Amygdala (tissue), 56 donors: ENCODE measurements at regions not wholly inside any gene's neighbourhood (a gene's known extent, or its start where the extent isn't known, plus 50 kb on each side); places are given as distances from the start of the nearest gene placed in this dataset.

Experiments
- DNase-seq, 56 donors: peaks; one replicate each; lab custom pipeline; 2025; lab: John Stamatoyannopoulos, UW

DNA sequence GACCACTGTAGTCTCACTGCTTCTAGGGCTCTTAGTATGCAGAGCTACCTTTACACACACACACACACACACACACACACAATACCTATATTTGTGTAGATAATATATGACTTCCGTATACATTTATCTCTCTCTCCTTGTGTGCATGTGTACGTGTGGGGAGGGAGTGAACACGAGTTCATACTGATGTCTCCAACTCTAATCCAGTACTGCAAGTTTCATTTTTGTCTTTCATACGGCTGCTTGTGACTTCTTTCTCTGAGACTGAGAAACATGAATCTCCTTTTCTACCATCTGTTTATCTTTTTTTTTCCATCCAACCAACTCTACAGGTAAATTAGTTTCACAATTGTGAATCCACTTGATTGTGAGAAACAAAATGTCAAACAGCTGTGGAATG lies 1229.5 kb upstream of the AGA start:
- DNase-seq, result no peak

DNA sequence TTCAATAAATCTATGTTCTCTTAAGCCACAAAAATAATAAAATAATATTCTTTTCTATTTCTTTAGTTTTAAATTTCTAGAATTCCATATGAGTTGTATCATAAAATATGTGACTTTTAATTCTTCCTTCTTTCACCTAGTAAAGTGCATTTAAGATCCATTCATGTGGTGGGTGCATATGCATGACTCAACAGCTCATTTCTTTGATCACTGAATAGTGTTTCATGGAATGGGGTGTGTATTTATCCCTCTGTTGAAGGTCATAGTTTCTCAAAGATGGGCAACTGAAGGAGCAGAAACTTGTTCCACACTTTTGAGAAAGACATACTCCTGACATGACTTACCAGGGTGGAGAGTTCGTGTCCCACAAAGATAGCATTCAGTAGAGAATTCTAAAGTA lies 1230.3 kb upstream of the AGA start:
- no peak for DNase-seq

DNA sequence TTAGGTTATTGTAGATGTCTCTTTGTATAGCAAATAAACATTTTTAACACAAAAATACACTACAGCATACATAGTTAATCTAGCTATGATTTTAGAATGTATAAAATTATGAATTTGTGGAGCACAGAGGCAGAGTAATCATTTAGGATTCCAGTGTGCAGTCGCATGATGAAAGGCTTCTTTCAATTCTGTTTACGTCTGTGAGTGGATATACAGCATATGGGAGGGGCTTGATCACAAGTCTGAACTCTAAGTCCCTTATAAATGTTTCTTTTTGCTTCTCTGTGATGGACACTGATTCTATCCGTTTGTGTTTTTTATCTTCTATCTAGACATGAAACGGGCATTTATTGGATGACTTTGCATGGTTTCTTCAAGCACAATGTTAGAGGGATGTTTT lies 1239.6 kb upstream of the AGA start:
- DNase-seq, result no peak

DNA sequence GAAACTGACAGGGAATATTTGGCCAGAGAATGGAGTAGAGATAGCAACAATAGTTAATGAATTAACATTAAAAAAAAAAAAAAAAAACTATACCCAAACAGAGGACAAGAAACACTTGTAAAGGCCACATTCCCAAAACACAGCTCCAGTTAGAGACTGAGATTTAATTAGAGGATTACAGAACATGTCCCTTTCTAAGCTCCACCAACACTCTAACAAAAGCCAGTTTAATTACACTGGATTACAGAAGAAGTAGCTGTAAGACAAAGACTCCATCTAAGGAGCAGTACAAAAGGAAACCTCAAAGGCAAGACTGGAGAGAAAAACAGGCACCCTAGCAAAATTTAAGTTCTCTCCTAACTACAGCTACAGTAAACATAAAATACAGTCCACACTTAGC lies 1247.7 kb upstream of the AGA start:
- DNase-seq, result no peak

DNA sequence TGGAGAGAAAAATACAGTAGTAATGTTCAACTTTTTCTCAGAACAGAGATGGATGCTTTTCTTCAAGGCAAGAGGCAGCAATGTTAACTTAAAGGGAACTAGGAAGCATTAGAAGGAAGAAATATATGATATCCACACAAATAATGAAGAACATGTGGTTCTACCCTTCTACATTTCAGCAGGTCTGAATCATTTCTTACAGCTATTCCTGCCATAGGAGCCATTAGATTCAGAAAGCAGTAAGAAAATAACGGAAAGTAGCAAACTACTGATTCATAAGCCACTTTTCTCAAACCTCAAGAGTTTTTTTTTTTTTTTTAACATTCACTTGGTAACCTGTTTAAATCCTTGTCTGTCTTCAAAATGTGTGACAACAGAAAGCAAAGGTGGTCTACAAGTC lies 1251.6 kb upstream of the AGA start:
- DNase-seq, result no peak

DNA sequence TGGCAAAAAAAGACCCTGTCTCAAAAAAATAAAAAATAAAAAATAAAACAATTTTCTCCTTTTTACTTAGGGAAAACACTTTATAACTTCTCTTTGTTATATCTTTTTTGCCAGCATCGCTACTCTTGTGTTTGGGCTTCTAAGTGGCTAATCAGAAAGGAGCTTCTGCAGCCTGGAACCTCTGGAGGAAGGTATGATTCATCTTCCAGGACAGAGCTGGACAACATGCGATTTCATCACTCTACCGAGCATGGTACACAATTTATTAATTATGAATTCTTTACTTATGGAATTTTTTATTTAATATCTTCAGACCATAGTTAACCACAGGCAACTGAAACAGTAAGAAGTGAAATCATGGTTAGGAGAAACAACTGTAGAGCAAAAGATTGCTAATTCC lies 1254.3 kb upstream of the AGA start:
- no peak for DNase-seq

DNA sequence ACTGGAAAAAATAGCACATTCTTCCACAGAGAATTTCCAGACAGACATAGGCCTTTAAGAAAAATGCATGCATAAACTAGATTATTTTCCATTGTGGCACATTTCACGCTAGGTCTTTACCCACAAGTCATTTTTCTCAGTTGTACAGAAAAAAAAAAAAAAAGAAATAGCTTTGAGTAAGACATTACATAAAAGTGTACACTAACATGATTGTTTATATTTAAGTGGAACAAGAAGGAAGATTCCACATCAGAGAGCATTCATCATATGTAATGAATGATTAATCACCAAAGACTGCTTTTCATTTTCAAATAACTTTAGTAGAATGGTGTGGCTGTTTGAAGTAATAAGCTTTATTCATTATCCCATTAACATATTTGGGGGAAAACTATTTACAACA lies 1270.2 kb upstream of the AGA start:
- no peak for DNase-seq

DNA sequence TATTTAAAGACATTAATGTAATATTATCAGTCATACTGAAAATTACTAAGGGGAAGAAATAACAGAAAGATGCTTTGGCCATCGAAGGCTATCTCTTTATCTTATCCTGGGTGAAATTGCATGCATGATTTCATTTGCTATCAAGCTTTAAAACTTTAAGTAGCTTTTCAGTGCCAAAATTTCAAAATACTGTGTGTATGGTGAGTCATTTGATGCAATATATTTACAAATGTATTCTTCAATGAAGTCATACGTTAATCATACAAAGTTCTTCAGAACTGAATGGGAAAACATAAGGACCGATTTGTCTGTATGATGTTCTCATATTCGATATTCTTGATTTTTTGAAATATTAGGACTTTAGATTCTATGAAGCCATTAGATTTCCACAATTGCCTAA lies 1295.8 kb upstream of the AGA start:
- DNase-seq, result no peak

DNA sequence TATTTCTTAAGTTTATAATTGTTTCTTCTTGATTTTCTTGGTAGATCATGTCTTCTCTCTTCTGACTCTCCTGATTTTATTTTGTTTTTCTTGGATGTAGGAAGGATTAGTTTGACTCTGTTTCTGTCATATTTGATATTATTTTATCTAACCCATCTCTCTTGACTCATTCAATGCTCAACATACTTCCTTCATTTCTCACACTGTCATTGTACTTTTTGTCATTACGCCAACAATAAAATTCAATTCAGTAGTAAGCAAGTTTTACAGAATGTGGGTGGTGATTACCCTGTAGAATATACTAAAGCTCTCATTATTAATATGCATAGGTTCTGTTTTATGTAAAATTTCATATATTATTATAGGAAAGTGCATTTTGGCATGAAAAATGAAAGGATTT lies 1303.0 kb upstream of the AGA start:
- DNase-seq, result no peak

DNA sequence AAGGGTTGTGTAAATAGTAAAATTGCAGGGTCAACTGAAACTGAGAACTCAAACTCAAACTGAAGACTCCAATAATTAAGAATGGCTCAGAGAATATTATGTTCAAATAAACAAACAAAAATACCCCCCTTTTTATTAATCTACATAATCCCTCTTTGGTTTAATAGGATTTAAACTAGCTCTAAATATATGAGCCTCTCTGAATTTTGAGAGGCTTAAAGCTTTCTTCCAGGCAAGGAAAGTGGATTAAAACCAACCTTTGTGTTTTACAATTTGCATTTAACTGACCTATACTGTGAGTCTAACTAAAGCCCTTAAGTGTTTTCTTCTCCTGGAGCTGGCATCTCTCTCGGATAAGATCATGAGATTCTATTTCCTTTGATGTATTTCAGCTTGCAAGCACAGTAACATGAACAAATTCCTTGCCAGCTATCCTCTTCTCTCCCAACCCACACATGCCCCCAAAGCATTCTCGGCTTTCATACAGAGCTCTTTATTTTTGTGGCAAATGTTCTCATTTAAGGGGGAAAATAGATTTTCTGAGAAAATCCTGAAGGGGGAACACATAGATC lies 1310.8 kb upstream of the AGA start:
- peak in 2 of 56 donors; percentile 1 to 7 for DNase-seq

DNA sequence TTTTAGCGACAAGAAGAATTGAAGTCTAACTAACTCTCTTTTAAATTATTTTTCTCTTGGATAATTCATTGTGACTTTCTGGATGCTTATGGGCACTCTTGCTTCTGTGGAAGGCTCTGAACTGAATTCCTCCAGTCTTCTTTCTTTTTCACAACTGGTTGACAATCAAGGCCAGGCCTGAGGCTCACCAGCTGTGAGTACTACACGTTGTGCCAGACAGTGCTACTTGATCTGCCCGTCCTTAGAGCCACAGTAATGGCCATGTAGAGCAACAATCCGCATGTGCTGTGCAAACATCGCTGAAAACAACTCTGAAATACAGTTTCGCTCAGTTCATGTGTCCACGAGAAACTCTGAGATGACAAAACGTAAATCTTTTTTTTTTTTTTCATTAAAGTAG lies 1336.3 kb upstream of the AGA start:
- DNase-seq, result no peak

DNA sequence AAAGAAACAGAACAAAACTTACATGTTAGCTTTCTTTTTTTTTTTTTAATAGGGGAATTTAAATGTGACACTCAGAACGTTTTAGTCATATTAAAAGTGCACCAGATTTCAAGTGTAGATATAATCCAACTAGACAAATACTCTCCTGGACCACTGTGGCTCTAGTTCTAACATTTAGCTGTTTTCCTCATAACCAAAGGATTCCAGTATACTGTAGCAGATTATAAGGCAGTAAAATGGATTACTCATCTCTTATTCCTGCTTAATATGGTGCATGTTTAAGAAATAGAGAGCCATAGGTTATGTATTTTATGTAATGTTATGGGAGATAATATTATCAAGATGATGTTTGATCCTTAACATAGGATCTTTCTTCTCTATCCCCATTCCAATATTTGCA lies 1339.5 kb upstream of the AGA start:
- no peak for DNase-seq

DNA sequence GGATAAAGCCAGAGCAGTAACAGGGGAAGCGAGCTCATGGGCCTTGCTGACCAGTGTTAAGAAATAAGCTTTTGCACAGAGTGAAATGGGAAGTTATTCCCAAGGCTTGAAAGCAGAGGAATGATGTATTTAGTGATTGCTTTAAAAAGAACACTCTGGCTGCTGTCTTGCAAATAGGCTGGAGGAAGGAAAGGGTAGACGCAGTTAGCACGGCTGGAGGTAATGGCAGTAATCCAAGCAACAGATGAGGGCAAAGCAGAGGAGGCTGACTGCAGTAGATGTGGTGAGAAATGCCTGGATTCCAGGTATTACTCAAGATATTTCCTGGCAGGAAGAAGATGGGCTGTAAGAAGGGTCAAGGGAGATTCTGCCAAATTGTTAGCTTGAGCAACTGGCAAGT lies 1342.3 kb upstream of the AGA start:
- no peak for DNase-seq

DNA sequence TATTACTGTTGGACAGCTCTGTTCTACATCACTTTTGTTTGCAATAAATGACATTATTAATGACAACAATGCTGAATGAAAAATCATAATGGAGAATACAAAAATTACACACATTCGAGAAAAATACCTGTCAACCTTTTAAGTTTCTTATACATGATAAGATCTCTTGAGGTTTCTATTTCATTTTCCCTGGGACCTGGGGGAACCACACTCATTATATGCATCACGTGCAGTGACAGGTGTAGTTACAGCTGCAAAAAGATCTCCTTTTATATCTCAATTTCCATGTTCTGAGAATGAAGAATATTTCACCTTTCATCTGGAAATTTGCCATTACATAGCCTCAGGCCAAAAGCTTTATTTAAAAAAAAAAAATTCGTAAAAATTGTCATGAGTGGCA lies 1347.0 kb upstream of the AGA start:
- DNase-seq, result no peak

DNA sequence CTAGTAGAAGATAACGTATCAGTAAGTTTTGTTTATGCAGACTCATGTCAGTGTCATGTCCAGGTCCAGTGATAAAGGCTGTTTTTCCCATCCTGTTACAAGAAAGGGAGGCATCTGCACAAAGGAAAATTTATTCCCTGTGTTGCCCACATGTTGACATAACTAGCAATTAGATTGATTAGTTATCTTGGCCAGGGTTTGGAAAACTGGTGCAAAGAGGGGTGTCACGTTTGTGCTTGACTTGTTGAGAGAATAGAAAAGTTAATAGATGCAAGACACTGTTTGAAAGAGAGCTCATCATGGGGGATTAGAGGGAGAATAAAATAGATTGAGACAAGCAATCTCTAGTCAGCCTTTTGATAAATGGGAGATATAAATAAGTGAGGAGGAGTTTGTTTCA lies 1357.0 kb upstream of the AGA start:
- DNase-seq, result no peak

DNA sequence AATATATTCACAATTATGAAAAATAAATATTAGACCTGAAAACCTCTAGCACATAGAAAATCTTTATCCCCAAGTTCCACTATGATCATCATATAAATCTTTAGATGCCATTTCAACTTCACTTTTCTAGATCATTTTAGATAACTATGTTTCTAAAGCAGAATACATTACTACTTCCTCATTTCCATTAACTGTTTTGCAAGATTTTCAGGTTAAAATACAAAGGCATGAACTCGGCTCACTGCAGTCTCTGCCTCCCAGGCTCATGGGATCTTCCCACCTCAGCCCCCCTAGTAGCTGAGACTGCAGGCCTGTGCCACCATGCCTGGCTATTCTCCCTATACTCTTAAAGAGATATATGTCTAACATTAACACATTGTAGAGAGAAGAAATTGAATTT lies 1365.9 kb upstream of the AGA start:
- no peak for DNase-seq

DNA sequence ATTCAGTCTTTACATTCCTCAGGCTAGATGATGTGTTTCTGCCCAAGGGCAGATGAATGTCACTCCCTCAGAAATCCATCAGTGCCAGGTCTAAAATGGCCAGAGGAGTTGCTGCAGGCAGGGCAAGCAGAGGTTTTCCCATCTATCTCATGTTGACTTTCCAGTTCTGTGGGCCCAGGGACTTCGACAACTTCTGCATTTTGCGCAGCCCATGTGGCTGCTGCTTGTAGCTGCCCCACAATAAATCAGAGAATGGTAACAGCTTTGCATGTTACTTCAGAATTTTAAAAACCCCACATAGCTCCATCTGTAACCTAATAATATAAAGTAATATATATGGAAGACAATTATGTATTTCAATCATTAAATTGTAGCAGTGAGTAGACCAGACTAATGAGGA lies 1367.7 kb upstream of the AGA start:
- DNase-seq, result no peak

DNA sequence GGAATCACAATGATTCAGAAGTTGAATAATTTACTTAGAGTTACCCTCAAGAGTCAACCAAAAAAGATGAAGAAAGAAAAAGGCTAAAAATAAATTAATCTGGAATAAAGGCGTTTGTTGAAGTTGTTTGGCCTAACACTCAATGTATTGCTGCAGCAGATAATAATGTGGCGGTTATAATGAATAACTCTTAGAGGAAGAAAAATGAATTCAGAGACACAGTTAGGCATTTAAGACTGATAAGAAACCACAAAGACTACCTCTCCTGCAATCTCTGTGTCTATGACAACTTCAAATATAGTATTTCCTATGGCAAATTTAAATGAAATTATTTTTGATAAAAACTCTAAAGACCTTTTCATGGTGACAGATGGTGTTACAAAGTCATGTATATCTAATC lies 1369.1 kb upstream of the AGA start:
- DNase-seq, result no peak

DNA sequence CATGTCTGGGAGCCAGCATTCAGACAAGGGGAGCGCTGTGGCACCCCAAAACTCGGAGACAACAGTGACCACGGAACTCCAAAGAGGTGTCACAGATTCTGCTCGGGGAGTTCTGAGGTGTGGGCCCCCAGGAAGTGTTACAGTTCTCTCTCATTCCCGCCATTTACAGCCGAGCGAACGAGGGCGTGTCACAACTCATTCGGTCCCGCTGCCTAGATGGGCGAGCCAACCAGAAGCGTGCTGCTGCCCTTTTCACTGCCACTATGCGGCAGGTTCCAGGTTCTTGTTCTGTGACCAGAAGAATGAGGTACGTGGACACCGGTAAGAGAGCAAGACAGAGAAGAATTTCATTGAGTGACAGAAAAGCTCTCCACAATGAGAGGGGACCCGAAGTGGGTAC lies 1370.6 kb upstream of the AGA start:
- no peak for DNase-seq

DNA sequence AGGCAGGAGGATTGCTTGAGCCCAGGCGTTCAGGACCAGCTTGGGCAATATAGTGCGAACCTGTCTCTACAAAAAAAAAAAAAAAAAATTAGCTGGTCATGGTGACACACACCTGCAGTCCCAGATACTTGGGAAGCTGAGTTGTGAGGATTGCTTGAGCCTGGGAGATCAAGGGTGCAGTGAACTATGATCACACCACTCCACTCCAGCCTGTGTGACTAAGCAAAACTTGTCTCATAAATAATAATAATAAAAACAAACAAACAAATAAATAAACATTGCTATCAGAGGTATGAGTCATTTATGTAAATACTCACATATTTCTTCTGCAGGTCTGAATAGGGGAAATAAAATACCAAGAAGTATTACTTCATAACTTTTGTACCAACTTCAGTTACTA lies 1372.7 kb upstream of the AGA start:
- DNase-seq, result no peak

DNA sequence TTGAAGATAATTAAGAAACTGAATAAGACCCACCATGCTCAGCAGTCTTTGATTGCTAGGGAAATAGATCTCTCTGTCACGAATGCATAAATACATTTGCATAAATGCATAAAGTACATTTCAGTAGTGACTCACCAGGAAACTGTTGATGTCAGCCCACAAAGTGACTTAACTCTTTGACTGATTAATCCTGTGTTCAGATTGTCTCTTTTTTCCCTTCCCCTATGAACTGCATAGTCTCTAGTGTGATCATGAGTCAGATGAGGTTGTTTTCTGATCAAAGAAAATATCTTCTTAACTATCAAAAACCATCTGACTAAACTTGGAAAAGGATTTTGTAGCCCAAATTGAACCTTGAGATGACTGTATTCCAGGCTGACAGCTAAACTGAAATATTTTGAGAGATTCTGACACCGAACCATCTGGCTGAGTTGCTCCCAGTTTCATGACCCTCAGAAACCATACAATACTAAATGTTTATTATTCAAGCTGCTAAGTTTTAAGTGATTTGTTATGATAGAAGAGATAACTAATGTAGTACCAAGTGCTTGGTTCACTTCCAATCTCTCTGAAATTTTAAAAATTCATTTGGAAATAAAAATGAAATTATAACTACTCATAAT lies 1381.5 kb upstream of the AGA start:
- no peak for DNase-seq

DNA sequence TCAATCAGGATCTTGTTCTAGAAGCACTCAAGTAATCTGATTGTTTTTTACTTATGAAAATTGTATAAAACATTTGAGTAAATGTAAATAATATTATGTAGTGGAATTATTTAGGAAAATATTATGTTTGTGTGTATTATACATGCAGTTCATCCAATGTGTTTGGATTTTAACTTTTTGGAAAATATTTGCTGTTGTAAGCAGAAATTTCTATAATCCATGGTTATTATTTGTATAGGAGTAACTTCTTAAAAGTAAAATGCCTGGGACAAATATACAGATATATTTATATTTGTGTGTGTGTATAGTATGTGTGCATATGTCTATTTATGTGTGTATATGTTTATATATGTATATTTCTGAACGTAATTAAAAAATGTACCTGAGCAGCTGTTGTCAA lies 1394.6 kb upstream of the AGA start:
- no peak for DNase-seq

DNA sequence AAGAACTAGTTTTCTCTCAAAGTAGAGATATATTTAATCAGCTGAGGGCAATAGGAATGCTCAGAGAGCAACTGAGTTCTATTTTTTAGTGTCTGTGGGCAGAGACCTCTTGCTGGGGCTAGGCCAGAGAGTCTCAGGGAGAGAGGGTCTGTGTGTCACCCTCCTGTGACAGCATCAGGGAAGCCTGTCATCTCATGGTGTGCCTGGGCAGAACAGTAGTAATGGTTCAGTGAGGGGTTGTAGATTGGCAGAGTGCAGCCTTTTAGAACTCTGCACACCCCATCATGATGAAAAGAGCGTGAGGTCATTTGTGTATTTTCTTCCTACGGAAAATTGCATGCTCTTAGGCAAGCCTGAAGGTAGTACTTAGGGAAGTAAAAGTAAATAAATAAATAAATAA lies 1396.5 kb upstream of the AGA start:
- DNase-seq, result no peak
